Colonic mucosa (tissue), 4 donors: ENCODE measurements at regions not wholly inside any gene's neighbourhood (a gene's known extent, or its start where the extent isn't known, plus 50 kb on each side); places are given as distances from the start of the nearest gene placed in this dataset.

Source experiments
- DNase-seq: peaks from one replicate; pipeline ENCODE4 v3.0.0-alpha.2; 2020
- H3K27ac ChIP-seq: fragments of 200-600 bp; one replicate; pipeline ENCODE4 v1.8.0; 2021
- H3K27me3 ChIP-seq: fragments of 200-600 bp; one replicate; pipeline ENCODE4 v1.8.0; 2021
- H3K36me3 ChIP-seq: fragments of 200-600 bp; one replicate; pipeline ENCODE4 v1.8.0; 2021
- H3K4me1 ChIP-seq: fragments of 200-600 bp; one replicate; pipeline ENCODE4 v1.8.0; 2021; ENCODE audit warnings: mild to moderate bottlenecking
- H3K4me3 ChIP-seq: fragments of 200-600 bp; one replicate; pipeline ENCODE4 v1.8.0; 2021
- H3K9ac ChIP-seq, 2 donors: one replicate each; pipeline ENCODE4 v1.7.0; 2013; ENCODE audit warnings: control low read depth in 2 of 2, low read depth in 2 of 2, low read length in 2 of 2
- H3K9me3 ChIP-seq: fragments of 200-600 bp; one replicate; pipeline ENCODE4 v1.8.0; 2021
- CTCF ChIP-seq: fragments of 200-600 bp; IDR thresholded peaks from one replicate; pipeline ENCODE4 v1.8.0; 2022; ENCODE audit warnings: antibody characterized with exemption, mild to moderate bottlenecking
- intact Hi-C: fragments of 100-400 bp; cut with DNase I; formaldehyde crosslinking; loops from one replicate; pipeline ENCODE4 v1.14.1; 2022
- donor health status: healthy.
- donor health status: DM: no; HTN: no; CAD: no.
- donor health status: DM: no; HTN: no; CAD: no.

GRCh38 chr22:48282804-48283203 lies 1520.4 kb downstream of the TBC1D22A start:
- Histone ChIP-seq H3K9ac (no peak overlapping the region), H3K27ac (no peak overlapping the region), H3K4me1 (peaks cover 3% of the 10 kb centered on the region), H3K27me3 (no peaks in the 10 kb centered on the region), H3K36me3 (no peaks in the 10 kb centered on the region), H3K9me3 (no peaks in the 10 kb centered on the region), H3K4me3 (no peak overlapping the region)
- DNase-seq: no peak
- intact Hi-C loops: no loop called here
- TF ChIP-seq CTCF: no peak

- Histone ChIP-seq H3K4me3 (no peak overlapping the region), H3K27ac (no peak overlapping the region), H3K36me3 (no peaks in the 10 kb centered on the region), H3K27me3 (no peaks in the 10 kb centered on the region), H3K4me1 (peaks cover 3% of the 10 kb centered on the region), H3K9me3 (no peaks in the 10 kb centered on the region), H3K9ac (no peak overlapping the region)
- DNase-seq: no peak
- intact Hi-C loops: no loop called here
- TF ChIP-seq CTCF: no peak
Observed at GRCh38 chr22:48279461-48279756, 1517.0 kb downstream of the TBC1D22A start.

- no peaks in the 10 kb centered on the region for H3K9me3 ChIP-seq
- no peak for TF ChIP-seq CTCF
- H3K9ac ChIP-seq: no peak overlapping the region
- H3K4me1 ChIP-seq: peaks cover 3% of the 10 kb centered on the region
- intact Hi-C loops: no loop called here
- H3K27ac ChIP-seq: no peak overlapping the region
- DNase-seq: no peak
- no peaks in the 10 kb centered on the region for H3K27me3 ChIP-seq
- H3K4me3 ChIP-seq: no peak overlapping the region
- H3K36me3 ChIP-seq: no peaks in the 10 kb centered on the region
Observed at GRCh38 chr22:48278620-48279460, 1516.4 kb downstream of the TBC1D22A start.

GRCh38 chr22:48277868-48278581 lies 1515.6 kb downstream of the TBC1D22A start:
- peaks cover 3% of the 10 kb centered on the region for H3K4me1 ChIP-seq
- H3K4me3 ChIP-seq: no peak overlapping the region
- H3K27me3 ChIP-seq: no peaks in the 10 kb centered on the region
- peak; percentile 54 for DNase-seq
- H3K36me3 ChIP-seq: no peaks in the 10 kb centered on the region
- no peak overlapping the region for H3K27ac ChIP-seq
- H3K9ac ChIP-seq: no peak overlapping the region
- no peaks in the 10 kb centered on the region for H3K9me3 ChIP-seq
- TF ChIP-seq CTCF: no peak
- intact Hi-C loops: no loop called here

- peak; percentile 77 for DNase-seq
- Histone ChIP-seq H3K4me3 (no peak overlapping the region), H3K4me1 (peaks cover 3% of the 10 kb centered on the region), H3K36me3 (no peaks in the 10 kb centered on the region), H3K27me3 (no peaks in the 10 kb centered on the region), H3K27ac (no peak overlapping the region), H3K9me3 (no peaks in the 10 kb centered on the region), H3K9ac (peak overlapping the region in 1 of 2 donors; percentile 53)
- intact Hi-C loops: no loop called here
- TF ChIP-seq CTCF: no peak
Observed at GRCh38 chr22:48276994-48277867, 1514.8 kb downstream of the TBC1D22A start.
